ENCODE measurements at regions not wholly inside any gene's neighbourhood (a gene's known extent, or its start where the extent isn't known, plus 50 kb on each side); places are given as distances from the start of the nearest gene placed in this dataset.
A peak's percentile ranks its signal among the peaks of the same experiment; 100 is the strongest.
"Not testable (repeated sequence)": the region's sequence is repeated elsewhere in the genome, so short reads cannot be mapped to it uniquely, and the experiment has no call there.

GRCh38 chr18:49731860-49732311 is 81.4 kb downstream of the ACAA2 start:
- DNase-seq, result no peak

DNA sequence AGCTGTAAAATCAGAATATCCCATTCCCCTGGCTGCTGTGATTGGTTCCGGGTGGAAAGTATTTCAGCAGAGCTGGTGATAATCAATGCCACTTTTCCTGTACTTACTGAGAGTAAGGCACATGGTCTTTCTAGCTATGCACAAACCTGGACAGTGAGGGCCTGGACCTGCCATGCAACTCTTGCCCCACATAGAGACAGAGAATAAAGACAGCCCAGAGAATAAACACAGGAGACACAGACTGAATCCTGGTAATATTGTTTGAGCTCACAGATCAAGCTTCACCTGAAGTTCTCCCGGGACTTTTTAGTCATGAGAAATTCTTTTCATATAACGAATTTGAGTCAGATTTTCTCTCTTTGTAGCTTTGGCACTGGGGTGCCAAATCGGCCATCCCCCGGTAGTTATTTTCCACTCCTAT is 81.9 kb downstream of the ACAA2 start:
- no peak for DNase-seq

DNA sequence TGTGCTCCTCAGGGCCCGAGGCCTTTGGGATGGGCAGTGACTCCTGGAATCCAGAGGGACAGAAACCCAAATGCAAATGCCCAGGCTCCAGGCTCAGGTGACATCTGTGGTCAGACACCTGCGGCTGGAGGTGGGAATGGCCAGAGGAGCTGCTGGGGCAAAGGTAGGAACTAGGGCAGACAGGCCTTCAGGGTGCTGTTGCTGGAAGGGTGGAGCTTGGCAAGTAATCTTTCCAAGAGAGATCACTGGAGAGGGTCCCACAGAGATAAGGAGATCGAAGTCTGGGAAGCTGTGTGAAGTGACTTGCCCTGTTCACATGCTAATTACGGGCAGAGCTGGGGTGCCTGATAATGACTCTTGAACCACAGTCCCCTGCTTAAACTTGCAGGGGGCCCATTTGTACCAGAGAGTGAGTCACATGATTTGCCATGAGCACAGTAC is 82.4 kb downstream of the ACAA2 start:
- no peak for DNase-seq

DNA sequence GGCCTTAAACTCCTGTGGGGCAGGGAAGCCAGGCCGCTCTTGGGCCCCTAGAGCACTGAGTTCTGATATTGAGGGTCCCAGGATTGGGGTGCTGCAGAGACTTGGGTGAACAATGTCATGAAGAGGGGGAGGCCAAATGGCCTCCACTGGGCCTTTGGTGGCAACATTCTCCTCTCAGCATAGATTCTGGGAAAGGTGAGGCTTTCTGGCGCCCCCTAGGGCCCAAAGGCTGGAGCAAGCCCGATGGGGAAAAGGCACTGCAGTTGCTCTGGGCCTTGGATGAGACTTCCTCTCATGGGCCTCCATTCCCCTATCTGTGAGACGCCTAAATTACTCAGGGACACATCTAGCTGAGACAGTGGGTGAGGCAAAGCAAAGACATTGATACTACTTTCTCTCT is 84.8 kb downstream of the ACAA2 start:
- peak; percentile 13 for DNase-seq

GRCh38 chr18:49727816-49728215 is 85.5 kb downstream of the ACAA2 start:
- DNase-seq, result no peak

GRCh38 chr18:49726675-49726963 is 86.7 kb downstream of the ACAA2 start:
- DNase-seq, result no peak

GRCh38 chr18:49725809-49726674 is 87.3 kb downstream of the ACAA2 start:
- DNase-seq, result no peak

- DNase-seq, result no peak
These were observed 89.6 kb downstream of the ACAA2 start for GRCh38 chr18:49723648-49724180.

- DNase-seq, result no peak
These were observed 90.9 kb downstream of the ACAA2 start for GRCh38 chr18:49722477-49722876.

DNA sequence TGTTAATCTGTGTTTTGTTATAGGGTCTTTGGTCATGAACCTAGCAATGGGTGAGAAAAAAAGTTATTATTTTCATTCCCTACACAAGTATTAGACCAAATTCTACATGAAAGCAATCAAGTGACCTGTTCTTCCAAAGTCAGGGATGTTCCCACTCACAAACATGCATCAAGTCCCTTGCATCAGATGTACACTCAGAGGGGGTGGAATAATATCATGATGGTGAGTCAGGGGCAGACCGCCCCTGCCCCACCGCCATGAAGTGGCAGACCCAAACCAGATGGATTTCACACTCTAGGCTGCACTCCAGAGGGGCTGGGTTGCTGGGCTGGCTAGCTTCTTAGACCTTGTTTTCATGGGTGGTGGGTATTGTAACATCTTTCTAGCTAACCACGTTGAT is 91.4 kb downstream of the ACAA2 start:
- no peak for DNase-seq

- not testable (repeated sequence) for DNase-seq
These were observed 92.4 kb downstream of the ACAA2 start for GRCh38 chr18:49720944-49721343.

DNA sequence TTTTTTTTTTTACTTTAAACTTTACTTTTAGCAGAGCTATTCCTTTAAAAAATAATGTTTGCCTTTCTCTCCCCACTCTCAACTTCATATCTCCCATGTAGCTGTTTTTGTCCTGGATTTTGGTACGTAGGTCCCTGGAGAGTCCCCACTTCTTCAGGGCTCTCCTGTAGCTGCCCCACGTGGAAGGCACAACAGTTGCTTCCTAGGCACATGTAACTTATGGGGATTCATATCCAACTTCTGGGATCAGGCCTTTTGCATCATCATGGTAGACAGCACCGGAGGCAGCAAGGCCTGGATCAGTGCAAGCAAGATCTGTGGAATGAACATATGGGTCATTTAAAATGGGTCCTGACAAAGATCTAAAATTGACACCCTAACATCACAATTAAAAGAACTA is 95.7 kb downstream of the ACAA2 start:
- DNase-seq, result no peak

DNA sequence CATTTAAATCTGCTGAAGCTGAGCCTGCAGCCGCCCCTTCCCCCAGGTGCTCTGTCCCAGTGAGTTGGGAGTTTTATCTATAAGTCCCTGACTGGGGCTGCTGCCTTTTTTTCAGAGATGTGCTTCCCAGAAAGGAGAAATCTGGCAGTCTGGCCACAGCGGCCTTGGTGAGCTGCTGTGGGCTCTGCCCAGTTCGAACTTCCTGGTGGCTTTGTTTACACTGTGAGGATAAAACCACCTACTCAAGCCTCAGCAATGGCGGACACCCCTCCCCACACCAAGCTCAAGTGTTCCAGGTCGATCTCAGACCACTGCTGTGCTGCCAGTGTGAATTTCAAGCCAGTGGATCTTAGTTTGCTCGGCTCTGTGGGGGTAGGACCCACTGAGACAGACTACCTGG is 97.3 kb downstream of the ACAA2 start:
- DNase-seq, result no peak

DNA sequence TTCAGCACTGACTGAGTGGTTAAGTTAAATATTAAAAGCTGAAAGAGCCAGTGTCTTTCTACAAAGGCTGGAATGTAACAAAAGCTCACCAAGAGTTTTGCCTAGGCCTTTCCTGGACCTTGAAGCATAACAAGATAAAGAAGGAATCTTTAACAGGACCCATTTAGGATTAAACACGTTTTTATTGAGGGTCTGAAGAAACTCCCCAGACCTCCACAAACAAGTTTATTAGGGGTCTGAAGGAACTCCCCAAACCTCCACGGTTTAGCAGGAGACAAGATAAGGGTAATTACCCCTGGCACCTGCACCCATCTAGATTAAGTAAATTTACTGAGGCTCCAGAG is 104.0 kb downstream of the ACAA2 start:
- DNase-seq, result no peak

DNA sequence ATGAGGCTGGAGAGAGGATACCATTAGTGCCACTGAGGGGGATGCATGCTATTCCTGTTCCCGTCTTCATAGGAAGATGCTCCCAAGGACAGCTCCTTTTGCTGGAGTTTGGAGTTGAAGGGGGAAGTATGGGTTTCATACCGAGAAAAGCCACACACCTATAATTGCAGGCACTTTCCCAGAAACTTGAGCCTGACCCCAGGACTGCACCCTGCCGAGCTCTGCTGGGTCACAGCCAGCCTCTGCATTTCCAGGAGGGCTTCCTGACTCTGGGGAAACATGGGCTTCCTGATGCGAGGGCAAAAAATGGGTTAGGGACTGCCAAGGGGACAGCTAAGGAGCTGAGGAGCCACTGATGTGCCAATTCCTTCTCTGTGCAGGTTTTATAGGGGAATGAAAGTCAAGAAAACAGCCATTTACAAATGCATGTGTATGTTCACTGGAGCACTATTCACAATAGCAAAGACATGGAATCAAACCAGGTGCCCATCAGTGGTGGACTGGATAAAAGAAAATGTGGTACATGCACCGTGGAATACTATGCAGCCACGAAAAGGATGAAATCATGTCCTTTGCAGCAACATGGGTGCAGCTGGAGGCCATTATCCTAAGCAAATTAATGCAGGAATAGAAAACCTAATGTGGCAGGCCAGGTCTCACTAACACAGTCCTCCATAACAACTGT is 104.5 kb downstream of the ACAA2 start:
- no peak for DNase-seq

DNA sequence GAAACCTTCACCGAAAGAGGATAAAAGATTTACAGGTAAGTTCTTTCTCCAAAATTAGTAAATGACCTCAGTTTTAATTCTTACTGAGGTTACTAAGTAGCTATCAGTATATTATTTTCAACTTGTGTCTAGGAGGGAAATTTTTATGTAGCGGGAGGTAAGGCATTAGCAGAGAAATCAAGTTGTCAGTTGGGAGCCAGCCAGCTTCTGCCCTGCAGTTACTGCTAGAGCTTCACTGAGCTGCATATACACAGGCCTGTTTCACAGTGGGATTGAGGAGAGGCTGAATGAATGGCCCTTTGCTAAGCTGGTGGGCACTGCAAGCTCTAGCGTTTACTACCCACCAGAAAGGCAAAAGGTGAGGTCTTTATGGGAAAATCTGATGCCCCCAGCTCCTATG is 105.7 kb downstream of the ACAA2 start:
- no peak for DNase-seq

DNA sequence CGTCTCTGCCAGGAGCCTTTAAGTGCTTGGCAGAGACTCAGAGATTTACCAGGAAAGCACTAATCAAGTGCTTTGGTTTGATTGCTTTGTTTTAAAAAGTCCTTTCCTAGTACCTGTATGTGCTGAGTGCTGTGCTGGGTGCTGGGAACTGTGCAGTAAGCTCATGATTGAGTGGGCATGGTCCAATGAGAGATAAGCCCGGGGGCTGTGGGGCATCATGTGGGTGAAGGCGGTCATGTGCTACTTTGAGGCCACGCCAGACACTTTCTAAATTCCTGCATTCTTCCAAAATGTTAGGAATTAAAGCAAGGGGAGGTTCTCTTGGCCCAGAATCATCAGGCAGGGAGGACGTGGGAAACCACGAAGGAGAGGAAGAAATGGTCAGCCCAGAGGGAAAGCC is 109.0 kb downstream of the ACAA2 start:
- DNase-seq, result no peak

- DNase-seq, result no peak
These were observed 112.1 kb downstream of the ACAA2 start for GRCh38 chr18:49701190-49701589.

- no peak for DNase-seq
These were observed 114.0 kb downstream of the ACAA2 start for GRCh38 chr18:49699303-49699702.

GRCh38 chr18:49698525-49699025 is 114.8 kb downstream of the ACAA2 start:
- DNase-seq, result no peak

GRCh38 chr18:49697757-49698524 is 115.4 kb downstream of the ACAA2 start:
- DNase-seq, result no peak

- no peak for DNase-seq
These were observed 116.3 kb downstream of the ACAA2 start for GRCh38 chr18:49697049-49697448.

- DNase-seq, result no peak
These were observed 118.9 kb downstream of the ACAA2 start for GRCh38 chr18:49694402-49694801.

DNA sequence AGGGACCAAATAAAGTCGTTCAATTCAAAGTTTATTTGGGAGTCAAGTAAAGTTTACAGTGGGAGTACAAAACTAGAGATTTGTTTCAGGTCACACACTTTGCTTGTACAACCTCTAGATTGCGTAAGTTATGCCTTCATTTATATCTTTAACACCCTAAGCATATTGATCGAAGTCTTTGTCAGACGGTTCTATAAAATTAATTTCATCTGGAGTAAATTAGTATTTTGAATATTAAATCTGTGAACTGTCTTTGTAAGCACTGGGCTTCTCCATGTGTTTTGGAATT is 119.7 kb downstream of the ACAA2 start:
- no peak for DNase-seq
